ENCODE measurements at regions not wholly inside any gene's neighbourhood (a gene's known extent, or its start where the extent isn't known, plus 50 kb on each side); places are given as distances from the start of the nearest gene placed in this dataset.

DNA sequence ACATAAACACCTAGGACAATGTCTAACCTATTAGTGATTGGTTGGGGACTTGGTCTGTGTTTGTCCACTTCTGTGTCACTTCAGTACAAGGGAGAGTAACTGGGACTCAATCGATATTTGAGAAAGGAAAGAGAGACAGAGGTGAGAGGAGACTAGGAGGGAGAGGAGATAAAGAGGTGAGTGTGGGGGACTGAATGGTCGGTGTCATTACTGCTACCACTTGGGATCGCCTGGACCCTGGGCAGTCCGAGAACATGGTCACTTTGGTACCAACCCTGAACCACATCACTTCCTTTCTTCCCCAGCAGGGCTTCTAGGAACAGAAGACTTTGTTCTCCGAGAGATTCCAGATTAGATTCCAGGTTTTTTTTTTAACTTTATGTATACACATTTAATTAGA, 63.7 kb downstream of the GPR6 start:
- Histone ChIP-seq H3K9me3 (ENCODE audit: control insufficient read depth in 4 of 4, insufficient read depth in 3 of 4, low read length in 3 of 4) (peaks cover 0 to 2% (median 0%) of the 10 kb centered on the region in 4 donors), H3K4me3 (no peak overlapping the region), H3K36me3 (ENCODE audit: control insufficient read depth in 4 of 4, insufficient read depth in 4 of 4, low read length in 4 of 4) (no peaks in the 10 kb centered on the region), H3K9ac (ENCODE audit: insufficient read depth in 1 of 2, low read length in 2 of 2) (no peak overlapping the region), H3K27me3 (ENCODE audit: control insufficient read depth in 3 of 3, insufficient read depth in 3 of 3, low read length in 2 of 3) (no peaks in the 10 kb centered on the region), H3K4me1 (ENCODE audit: control insufficient read depth in 5 of 5, insufficient read depth in 5 of 5, low read length in 5 of 5) (no peaks in the 10 kb centered on the region), H3K27ac (ENCODE audit: low read depth in 1 of 2, low read length in 1 of 2) (no peak overlapping the region)
- DNase-seq = no peak
- no peak for ATAC-seq (ENCODE audit: insufficient read depth, low FRiP score)
- TF ChIP-seq, protein P1, sequence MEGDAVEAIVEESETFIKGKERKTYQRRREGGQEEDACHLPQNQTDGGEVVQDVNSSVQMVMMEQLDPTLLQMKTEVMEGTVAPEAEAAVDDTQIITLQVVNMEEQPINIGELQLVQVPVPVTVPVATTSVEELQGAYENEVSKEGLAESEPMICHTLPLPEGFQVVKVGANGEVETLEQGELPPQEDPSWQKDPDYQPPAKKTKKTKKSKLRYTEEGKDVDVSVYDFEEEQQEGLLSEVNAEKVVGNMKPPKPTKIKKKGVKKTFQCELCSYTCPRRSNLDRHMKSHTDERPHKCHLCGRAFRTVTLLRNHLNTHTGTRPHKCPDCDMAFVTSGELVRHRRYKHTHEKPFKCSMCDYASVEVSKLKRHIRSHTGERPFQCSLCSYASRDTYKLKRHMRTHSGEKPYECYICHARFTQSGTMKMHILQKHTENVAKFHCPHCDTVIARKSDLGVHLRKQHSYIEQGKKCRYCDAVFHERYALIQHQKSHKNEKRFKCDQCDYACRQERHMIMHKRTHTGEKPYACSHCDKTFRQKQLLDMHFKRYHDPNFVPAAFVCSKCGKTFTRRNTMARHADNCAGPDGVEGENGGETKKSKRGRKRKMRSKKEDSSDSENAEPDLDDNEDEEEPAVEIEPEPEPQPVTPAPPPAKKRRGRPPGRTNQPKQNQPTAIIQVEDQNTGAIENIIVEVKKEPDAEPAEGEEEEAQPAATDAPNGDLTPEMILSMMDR (IDR thresholded peaks at IDR 0.05; ENCODE audit: control extremely low read depth, extremely low read depth) = no peak
- 85 to 92% methylated on average over 5 of the region's 5 CpGs for WGBS, 2 donors

DNA sequence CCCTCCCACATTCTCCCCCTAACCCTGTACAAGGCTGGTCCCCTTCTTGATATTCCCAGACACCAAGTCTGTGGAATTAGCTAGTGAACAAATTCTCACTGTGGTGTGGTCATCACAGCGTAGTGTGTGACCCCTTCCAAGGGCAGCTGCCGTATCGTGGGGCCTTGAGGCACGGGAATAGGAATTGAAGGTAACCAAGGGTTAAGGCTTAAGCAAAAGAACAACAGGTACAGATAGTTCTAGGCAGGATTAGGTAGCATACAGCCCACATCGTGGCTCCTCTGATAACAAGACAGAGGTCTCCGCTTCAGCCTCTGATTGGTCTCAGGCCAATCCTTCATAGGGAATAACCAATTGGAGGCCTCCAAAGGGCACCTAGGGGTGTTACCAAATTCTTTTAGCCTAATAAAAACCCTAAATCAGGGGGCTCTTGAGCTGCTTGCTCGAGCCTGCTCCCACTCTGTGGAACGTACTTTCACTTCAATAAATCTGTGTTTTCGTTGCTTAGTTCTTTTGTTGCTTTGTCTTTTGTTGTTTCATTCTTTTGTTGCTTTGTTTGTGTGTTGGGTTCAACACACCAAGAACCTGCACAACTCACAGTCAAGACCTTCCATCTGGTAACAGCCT, 64.7 kb downstream of the GPR6 start:
- ATAC-seq (ENCODE audit: insufficient read depth, low FRiP score) (no peak), DNase-seq (no peak)
- TF ChIP-seq, protein P1 (IDR thresholded peaks at IDR 0.05; ENCODE audit: control extremely low read depth, extremely low read depth) = no peak
- peaks cover 0 to 2% (median 0%) of the 10 kb centered on the region in 4 donors for H3K9me3 ChIP-seq (ENCODE audit: control insufficient read depth in 4 of 4, insufficient read depth in 3 of 4, low read length in 3 of 4)
- no peak overlapping the region for H3K9ac ChIP-seq (ENCODE audit: insufficient read depth in 1 of 2, low read length in 2 of 2)
- H3K4me1 ChIP-seq (ENCODE audit: control insufficient read depth in 5 of 5, insufficient read depth in 5 of 5, low read length in 5 of 5) = no peaks in the 10 kb centered on the region
- no peaks in the 10 kb centered on the region for H3K36me3 ChIP-seq (ENCODE audit: control insufficient read depth in 4 of 4, insufficient read depth in 4 of 4, low read length in 4 of 4)
- no peak overlapping the region for H3K4me3 ChIP-seq
- H3K27me3 ChIP-seq (ENCODE audit: control insufficient read depth in 3 of 3, insufficient read depth in 3 of 3, low read length in 2 of 3) = no peaks in the 10 kb centered on the region
- 87 to 94% methylated on average over 9 of the region's 9 CpGs for WGBS, 2 donors
- no peak overlapping the region for H3K27ac ChIP-seq (ENCODE audit: low read depth in 1 of 2, low read length in 1 of 2)

GRCh38 chr6:110043366-110043994, 65.4 kb downstream of the GPR6 start:
- Histone ChIP-seq H3K9me3 (ENCODE audit: control insufficient read depth in 4 of 4, insufficient read depth in 3 of 4, low read length in 3 of 4) (peaks cover 0 to 2% (median 0%) of the 10 kb centered on the region in 4 donors), H3K27ac (ENCODE audit: low read depth in 1 of 2, low read length in 1 of 2) (no peak overlapping the region), H3K4me3 (no peak overlapping the region), H3K27me3 (ENCODE audit: control insufficient read depth in 3 of 3, insufficient read depth in 3 of 3, low read length in 2 of 3) (no peaks in the 10 kb centered on the region), H3K4me1 (ENCODE audit: control insufficient read depth in 5 of 5, insufficient read depth in 5 of 5, low read length in 5 of 5) (no peaks in the 10 kb centered on the region), H3K36me3 (ENCODE audit: control insufficient read depth in 4 of 4, insufficient read depth in 4 of 4, low read length in 4 of 4) (no peaks in the 10 kb centered on the region), H3K9ac (ENCODE audit: insufficient read depth in 1 of 2, low read length in 2 of 2) (no peak overlapping the region)
- 42 to 52% methylated on average over 6 of the region's 6 CpGs for WGBS, 2 donors
- ATAC-seq (ENCODE audit: insufficient read depth, low FRiP score) (no peak), DNase-seq (no peak)
- TF ChIP-seq, protein P1 (IDR thresholded peaks at IDR 0.05; ENCODE audit: control extremely low read depth, extremely low read depth) = no peak
